IMR-90 (cell line): ENCODE measurements at regions not wholly inside any gene's neighbourhood (a gene's known extent, or its start where the extent isn't known, plus 50 kb on each side); places are given as distances from the start of the nearest gene placed in this dataset.
A peak's percentile ranks its signal among the peaks of the same experiment; 100 is the strongest.

Source experiments
- ATAC-seq: fragments of 200-7000 bp; cut with Tn5 transposase; 2 replicates; pipeline ENCODE4 v1.9.1; 2020; ENCODE audit warnings: low read depth, mild to moderate bottlenecking, moderate library complexity
- BruUV-seq: library from RNA; stranded (reverse); fragments of 400-500 nt; replicated peaks from 2 replicates; lab custom pipeline; 2021; lab: Mats Ljungman, UMichigan
- CTCF ChIA-PET: fragments of 300-600 bp; formaldehyde crosslinking; extraction: SDS; loops from one replicate; lab custom pipeline; 2021; ENCODE audit warnings: antibody characterized with exemption; lab: Yijun Ruan, JAX
- POLR2A ChIA-PET: fragments of 300-600 bp; sonication (Branson Sonifier 250); formaldehyde crosslinking; loops from one replicate; lab custom pipeline; 2022; ENCODE audit warnings: antibody characterized with exemption; ENCODE audit not compliant: unreplicated experiment; lab: Charles Lee
- DNase-seq: peaks from one replicate; pipeline ENCODE4 v3.0.0; 2013
- H2AFZ ChIP-seq: replicated peaks from 2 replicates; pipeline ENCODE3; 2013; ENCODE audit warnings: low read length, mild to moderate bottlenecking; ENCODE audit not compliant: poor library complexity
- H2AK5ac ChIP-seq: 2 replicates; pipeline ENCODE4 v1.6.1; 2013; ENCODE audit warnings: low read depth, low read length, inconsistent platforms
- H2AK9ac ChIP-seq: replicated peaks from 2 replicates; pipeline ENCODE3; 2013; ENCODE audit warnings: mild to moderate bottlenecking, low read depth, low read length, moderate library complexity; ENCODE audit not compliant: poor library complexity
- H2BK120ac ChIP-seq: 2 replicates; pipeline ENCODE4 v1.6.1; 2013; ENCODE audit warnings: low read depth, low read length, inconsistent platforms
- H2BK15ac ChIP-seq: 3 replicates; pipeline ENCODE4 v1.6.1; 2013; ENCODE audit warnings: low read depth, low read length, inconsistent platforms
- H2BK20ac ChIP-seq: 2 replicates; pipeline ENCODE4 v1.6.1; 2013; ENCODE audit warnings: low read depth, mild to moderate bottlenecking, inconsistent platforms, low read length, moderate library complexity
- H2BK5ac ChIP-seq: 2 replicates; pipeline ENCODE4 v1.6.1; 2013; ENCODE audit warnings: mild to moderate bottlenecking, low read depth, low read length, inconsistent platforms; ENCODE audit not compliant: poor library complexity, severe bottlenecking
- H3K14ac ChIP-seq: replicated peaks from 2 replicates; pipeline ENCODE4 v1.6.1; 2013; ENCODE audit warnings: low read depth, low read length, inconsistent platforms
- H3K18ac ChIP-seq: 2 replicates; pipeline ENCODE4 v1.6.1; 2013; ENCODE audit warnings: low read depth, low read length, control low read depth
- H3K23ac ChIP-seq: 2 replicates; pipeline ENCODE4 v1.6.1; 2013; ENCODE audit warnings: low read depth, low read length, inconsistent platforms
- H3K27ac ChIP-seq: 2 replicates; pipeline ENCODE4 v1.5.1; 2013; ENCODE audit warnings: mild to moderate bottlenecking, control low read depth, low read length; ENCODE audit not compliant: insufficient read depth
- H3K27me3 ChIP-seq: 2 replicates; pipeline ENCODE4 v1.6.1; 2013; ENCODE audit warnings: low read length; ENCODE audit not compliant: control insufficient read depth, insufficient read depth
- H3K36me3 ChIP-seq: 2 replicates; pipeline ENCODE4 v1.6.1; 2013; ENCODE audit warnings: low read length, mixed read lengths; ENCODE audit not compliant: control insufficient read depth, insufficient read depth
- H3K4ac ChIP-seq: 2 replicates; pipeline ENCODE4 v1.6.1; 2013; ENCODE audit warnings: low read depth, low read length, inconsistent platforms
- H3K4me1 ChIP-seq: 2 replicates; pipeline ENCODE4 v1.6.1; 2013; ENCODE audit warnings: low read length, mixed read lengths; ENCODE audit not compliant: control insufficient read depth, insufficient read depth
- H3K4me2 ChIP-seq: 2 replicates; pipeline ENCODE4 v1.6.1; 2013; ENCODE audit warnings: low read depth, mild to moderate bottlenecking, control low read depth, low read length, moderate library complexity
- H3K4me3 ChIP-seq: 2 replicates; pipeline ENCODE4 v1.5.1; 2013; ENCODE audit warnings: low read depth, mild to moderate bottlenecking, control low read depth, low read length, moderate library complexity; ENCODE audit not compliant: insufficient read depth
- H3K56ac ChIP-seq: 2 replicates; pipeline ENCODE4 v1.6.1; 2013; ENCODE audit warnings: low read length, inconsistent platforms; ENCODE audit not compliant: insufficient read depth; ENCODE audit errors: extremely low read depth
- H3K79me1 ChIP-seq, 2 experiments: 2 replicates each; pipeline ENCODE4 v1.6.1; 2013; ENCODE audit warnings: low read length in 2 of 2, inconsistent platforms in 1 of 2, low read depth in 1 of 2
- H3K9ac ChIP-seq: 2 replicates; pipeline ENCODE4 v1.6.1; 2013; ENCODE audit warnings: low read depth, low read length, control low read depth
- H3K9me1 ChIP-seq: 2 replicates; pipeline ENCODE4 v1.6.1; 2013; ENCODE audit warnings: low read length, inconsistent platforms; ENCODE audit not compliant: insufficient read depth
- H3K9me3 ChIP-seq: 2 replicates; pipeline ENCODE4 v1.6.1; 2013; ENCODE audit warnings: low read length; ENCODE audit not compliant: control insufficient read depth, insufficient read depth
- H4K20me1 ChIP-seq: 2 replicates; pipeline ENCODE4 v1.6.1; 2013; ENCODE audit warnings: low read length, inconsistent platforms; ENCODE audit not compliant: insufficient read depth
- H4K5ac ChIP-seq: 2 replicates; pipeline ENCODE4 v1.6.1; 2013; ENCODE audit warnings: mild to moderate bottlenecking, low read depth, low read length, control low read depth
- H4K8ac ChIP-seq, 2 experiments: 2 replicates each; pipeline ENCODE4 v1.6.1; 2013; ENCODE audit warnings: low read depth in 2 of 2, low read length in 2 of 2, control low read depth in 1 of 2, inconsistent platforms in 1 of 2
- H4K91ac ChIP-seq: 2 replicates; pipeline ENCODE4 v1.6.1; 2013; ENCODE audit warnings: low read depth, low read length, inconsistent platforms; ENCODE audit not compliant: insufficient read depth
- MAZ ChIP-seq: IDR thresholded peaks from 2 replicates; pipeline ENCODE4 v1.6.1; 2012; ENCODE audit warnings: low read depth, mild to moderate bottlenecking, low read length, improper control_type of control experiment, moderate library complexity, borderline replicate concordance
- MXI1 ChIP-seq: IDR thresholded peaks from 2 replicates; pipeline ENCODE4 v1.6.1; 2012; ENCODE audit warnings: low read depth, mild to moderate bottlenecking, low read length, moderate library complexity, borderline replicate concordance
- WGBS, 2 experiments: methylation state at CpG; one replicate each; pipeline versions ENCODE4 v1.1.5 to v1.1.7; 2013; ENCODE audit warnings: missing lambda C conversion rate in 2 of 2; ENCODE audit not compliant: insufficient read length in 1 of 2; ENCODE audit errors: extremely low coverage in 2 of 2; 5-methylcytosine and 5-hydroxymethylcytosine counted together
- dilution Hi-C: fragments of 300-500 bp; cut with HindIII; formaldehyde crosslinking; loops from one replicate; pipeline ENCODE4 v1.14.3; 2018; ENCODE audit warnings: low sequenced_read_pairs; ENCODE audit not compliant: unreplicated experiment
- in situ Hi-C: fragments of 300-500 bp; cut with MboI; formaldehyde crosslinking; loops from 3 replicates; pipeline ENCODE4 v1.14.3; 2019; ENCODE audit warnings: low sequenced_read_pairs, inconsistent platforms, mixed read lengths
- intact Hi-C: fragments of 100-400 bp; cut with micrococcal nuclease; formaldehyde crosslinking; loops from 2 replicates; pipeline ENCODE4 v1.10.0; 2022

- H3K4me2 ChIP-seq = peak overlapping the region; percentile 99
- CTCF ChIA-PET = interaction anchor here (0.8 to 1.4 kb wide), 4 partner anchors 17 to 506 kb away, joined by 3 to 4 read pairs (median 3); partner anchors contain the start of gene DHX15
- POLR2A ChIA-PET = interaction anchor here (0.6 kb wide), 1 partner anchor 66 kb away, joined by 3 read pairs; no protein-coding TSS in a partner anchor
- H3K9me3 ChIP-seq = no peaks in the 10 kb centered on the region
- no peak overlapping the region for H3K18ac ChIP-seq
- H4K8ac ChIP-seq = no peak overlapping the region
- no peaks in the 10 kb centered on the region for H3K79me1 ChIP-seq
- no peak overlapping the region for H2BK20ac ChIP-seq
- H4K91ac ChIP-seq = no peak overlapping the region
- H3K4ac ChIP-seq = no peak overlapping the region
- DNase-seq (peak; percentile 43), ATAC-seq (peak; percentile 24)
- no peaks in the 10 kb centered on the region for H3K36me3 ChIP-seq
- H2BK120ac ChIP-seq = no peak overlapping the region
- intact Hi-C loops (loop anchor here (10.0 kb wide), 2 partner anchors 214 to 324 kb away; partner anchors contain the start of gene SOD3), dilution Hi-C loops (no loop called here), in situ Hi-C loops (no loop called here)
- no peaks in the 10 kb centered on the region for H3K4me1 ChIP-seq
- H2BK5ac ChIP-seq = no peak overlapping the region
- H4K20me1 ChIP-seq = no peaks in the 10 kb centered on the region; the same call in 1 of the 2 replicates
- WGBS, 2 experiments = 0% methylated on average over 35 of the region's 90 CpGs; no CpG with 5 or more reads in 1 of the 2 experiments
- peak overlapping the region; percentile 86 for H2AFZ ChIP-seq
- no peak overlapping the region for H2BK15ac ChIP-seq
- H4K5ac ChIP-seq = no peak overlapping the region
- 0 out of 2 replicates have a peak overlapping the region, but pooled peaks have one; percentile 31 for H3K23ac ChIP-seq
- no peak for TF ChIP-seq MXI1
- TF ChIP-seq MAZ = peak; percentile 25; the same call in 1 of the 2 replicates
- peak overlapping the region; percentile 47 for H3K4me3 ChIP-seq
- H3K9me1 ChIP-seq = no peaks in the 10 kb centered on the region
- peaks cover 19% of the 10 kb centered on the region for H3K27me3 ChIP-seq
- no peak overlapping the region for H3K56ac ChIP-seq
- no peak overlapping the region for H3K27ac ChIP-seq
- no peak overlapping the region for H2AK9ac ChIP-seq
- H3K9ac ChIP-seq = no peak overlapping the region
- BruUV-seq = no TSS peak
- no peak overlapping the region for H2AK5ac ChIP-seq
- H3K14ac ChIP-seq = no peak overlapping the region
Measured at GRCh38 chr4:24470666-24471485, 113.5 kb downstream of the DHX15 start.
